ENCODE measurements at regions not wholly inside any gene's neighbourhood (a gene's known extent, or its start where the extent isn't known, plus 50 kb on each side); places are given as distances from the start of the nearest gene placed in this dataset.

DNA sequence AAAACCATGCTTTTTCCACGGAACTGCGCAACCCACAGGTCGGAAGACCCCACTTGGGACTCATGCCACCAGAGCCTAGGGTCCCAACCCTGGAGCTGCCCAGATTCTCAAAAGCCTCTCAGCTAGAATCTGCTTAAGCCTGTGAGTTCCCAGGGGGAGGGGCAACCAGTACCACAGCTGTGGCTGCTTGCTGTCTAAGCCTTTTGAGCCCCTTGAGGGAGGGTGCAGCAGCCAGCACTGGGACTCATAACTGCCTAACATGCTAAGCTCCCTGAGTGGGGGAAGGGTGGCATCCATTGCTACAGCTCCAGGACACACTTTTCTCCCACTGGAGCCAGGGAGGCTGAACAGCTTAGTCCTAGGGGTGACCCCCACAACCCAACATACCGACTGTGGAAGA lies 485.6 kb upstream of the GRM3 start (continued):
- TF ChIP-seq, protein P1, sequence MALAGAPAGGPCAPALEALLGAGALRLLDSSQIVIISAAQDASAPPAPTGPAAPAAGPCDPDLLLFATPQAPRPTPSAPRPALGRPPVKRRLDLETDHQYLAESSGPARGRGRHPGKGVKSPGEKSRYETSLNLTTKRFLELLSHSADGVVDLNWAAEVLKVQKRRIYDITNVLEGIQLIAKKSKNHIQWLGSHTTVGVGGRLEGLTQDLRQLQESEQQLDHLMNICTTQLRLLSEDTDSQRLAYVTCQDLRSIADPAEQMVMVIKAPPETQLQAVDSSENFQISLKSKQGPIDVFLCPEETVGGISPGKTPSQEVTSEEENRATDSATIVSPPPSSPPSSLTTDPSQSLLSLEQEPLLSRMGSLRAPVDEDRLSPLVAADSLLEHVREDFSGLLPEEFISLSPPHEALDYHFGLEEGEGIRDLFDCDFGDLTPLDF (CRISPR knock-in tag; IDR thresholded peaks at IDR 0.05), result no peak
- TF ChIP-seq EZH2 (IDR thresholded peaks at IDR 0.05; ENCODE audit: borderline replicate concordance, low read depth, low read length) (no peak), ZSCAN32 (CRISPR knock-in tag; IDR thresholded peaks at IDR 0.05) (no peak), BDP1 (IDR thresholded peaks at IDR 0.05; ENCODE audit: insufficient read depth, insufficient read length) (no peak), PHF8 (IDR thresholded peaks at IDR 0.05; ENCODE audit: borderline replicate concordance, low read length) (no peak)

DNA sequence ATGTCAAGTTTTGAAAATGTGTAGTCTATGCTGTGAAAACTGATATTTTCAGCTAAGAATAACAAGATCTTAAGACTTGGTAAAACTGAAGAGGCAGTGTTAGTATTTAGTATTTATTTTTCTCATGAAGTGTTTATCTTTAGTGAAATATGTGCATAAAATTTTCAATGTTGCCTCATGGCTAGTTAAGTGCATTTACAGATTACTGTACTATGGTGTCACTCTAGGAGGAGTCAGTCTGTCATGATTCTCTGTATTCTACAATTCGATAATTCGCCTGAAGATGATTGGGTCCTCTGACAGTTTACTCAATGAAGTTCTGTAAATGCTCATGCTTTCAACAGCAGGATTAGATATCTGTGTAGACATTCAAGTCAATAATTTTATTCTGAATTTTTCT lies 488.1 kb upstream of the GRM3 start:
- no peaks in the 10 kb centered on the region for H3K4me1 ChIP-seq (replicated peaks in 1 of 2; ENCODE audit: control insufficient read depth in 2 of 2, insufficient read depth in 2 of 2, low read length in 2 of 2)
- no peaks in the 10 kb centered on the region for H4K20me1 ChIP-seq (replicated peaks; ENCODE audit: control insufficient read depth, insufficient read depth, low read length)
- H3K4me2 ChIP-seq (ENCODE audit: insufficient read depth, low read length), result no peak overlapping the region
- no peak overlapping the region for H3K4me3 ChIP-seq
- no peak overlapping the region for H2AFZ ChIP-seq (ENCODE audit: low read depth, low read length)
- no peak overlapping the region for H3K9ac ChIP-seq (ENCODE audit: insufficient read depth in 1 of 2, low read depth in 2 of 2, low read length in 2 of 2)
- H3K36me3 ChIP-seq (ENCODE audit: control insufficient read depth, insufficient read depth, low read length), result no peaks in the 10 kb centered on the region
- intact Hi-C loops (cut with micrococcal nuclease), result no loop called here
- ChIA-PET CTCF (ENCODE audit: low intra/inter-chr PET ratio) (no interaction called here), POLR2A (no interaction called here)
- in situ Hi-C loops (cut with MboI), result no loop called here
- FAIRE-seq (no peak), ATAC-seq (no peak), DNase-seq (ENCODE audit: extremely low read depth in 1 of 4, low spot score in 3 of 4) (no peak)
- 0% methylated on average over 2 of the region's 2 CpGs for WGBS (ENCODE audit: insufficient coverage, low coverage, missing lambda C conversion rate)
- no peaks in the 10 kb centered on the region for H3K27me3 ChIP-seq (ENCODE audit: control insufficient read depth in 2 of 2, insufficient read depth in 2 of 2, low read length in 2 of 2)
- H3K9me3 ChIP-seq (replicated peaks; ENCODE audit: control insufficient read depth, insufficient read depth, low read depth, low read length), result no peaks in the 10 kb centered on the region
- no TSS peak for BruUV-seq (replicated peaks)
- no peaks in the 10 kb centered on the region for H3K9me1 ChIP-seq (ENCODE audit: control insufficient read depth, insufficient read depth, low read length)
- H3K79me2 ChIP-seq (ENCODE audit: control insufficient read depth, insufficient read depth, low read length), result no peaks in the 10 kb centered on the region
- no peak for TF ChIP-seq ZZZ3 (IDR thresholded peaks at IDR 0.05)
- no peak for TF ChIP-seq PYGO2 (tag; IDR thresholded peaks at IDR 0.05)
- H3K27ac ChIP-seq (ENCODE audit: extremely low read depth, low read depth, low read length), result no peak overlapping the region

Data from K562 (cell line).